Fibroblast of upper back skin (primary cell): ENCODE measurements at regions not wholly inside any gene's neighbourhood (a gene's known extent, or its start where the extent isn't known, plus 50 kb on each side); places are given as distances from the start of the nearest gene placed in this dataset.

Experiments used
- DNase-seq: peaks from one replicate; pipeline ENCODE4 v3.0.0-alpha.2; 2013

DNA sequence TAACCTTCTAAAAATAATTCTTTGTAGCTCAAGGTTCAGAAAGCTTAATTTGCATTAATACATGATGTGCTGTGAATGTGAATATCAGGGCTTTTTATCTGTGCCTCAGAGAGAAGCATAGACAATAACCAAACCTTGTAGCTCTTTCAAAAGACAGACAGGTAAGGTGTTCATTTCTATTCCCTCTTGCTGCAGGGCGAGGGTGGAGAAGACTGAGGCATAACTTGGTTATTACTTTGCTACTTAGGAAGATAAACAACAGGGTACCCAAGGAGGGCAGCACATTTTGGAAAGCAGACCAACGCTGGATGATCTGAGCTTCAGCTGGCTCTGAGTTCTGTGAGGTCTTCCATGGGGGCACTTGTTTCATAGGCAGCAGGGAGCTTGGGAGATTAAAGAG, 408.6 kb upstream of the RARB start:
- DNase-seq, result no peak

DNA sequence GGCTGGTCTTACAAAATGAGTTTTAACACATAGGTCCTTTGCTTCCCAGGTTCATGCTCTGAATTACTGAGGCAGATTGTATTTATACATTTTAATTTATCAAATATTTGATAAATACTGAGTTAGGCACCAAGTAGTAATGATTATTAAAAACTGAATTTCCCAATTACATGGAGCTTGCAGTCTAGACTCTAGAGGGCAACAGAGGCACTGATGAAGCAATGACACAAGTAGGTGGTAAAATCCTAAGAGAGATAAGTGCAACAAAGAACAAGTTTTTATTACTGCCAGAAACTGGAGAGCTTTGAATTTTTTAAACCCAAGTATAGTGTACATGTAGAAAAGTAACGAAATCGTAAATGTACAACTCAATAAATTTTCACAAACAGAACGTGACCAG, 406.2 kb upstream of the RARB start:
- DNase-seq, result peak; percentile 67

DNA sequence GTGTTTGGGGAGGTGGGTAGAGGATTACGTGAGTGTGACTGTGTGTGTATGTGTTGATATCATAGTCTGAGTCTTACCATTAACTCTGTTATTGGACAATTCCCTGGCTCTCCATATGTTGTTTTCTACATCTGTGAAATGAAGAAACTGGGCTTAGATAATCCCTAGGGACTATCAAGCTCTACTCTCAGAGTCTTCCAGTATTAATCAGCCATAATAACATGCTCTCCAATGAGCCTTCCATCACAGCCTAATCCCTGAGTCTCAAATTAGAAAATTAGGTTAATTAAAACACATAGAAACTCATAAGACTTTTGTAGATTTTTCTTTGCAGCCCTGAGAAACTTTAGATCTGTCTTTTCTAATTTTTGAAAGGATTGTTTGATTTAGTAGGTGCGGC, 404.2 kb upstream of the RARB start:
- DNase-seq, result no peak

DNA sequence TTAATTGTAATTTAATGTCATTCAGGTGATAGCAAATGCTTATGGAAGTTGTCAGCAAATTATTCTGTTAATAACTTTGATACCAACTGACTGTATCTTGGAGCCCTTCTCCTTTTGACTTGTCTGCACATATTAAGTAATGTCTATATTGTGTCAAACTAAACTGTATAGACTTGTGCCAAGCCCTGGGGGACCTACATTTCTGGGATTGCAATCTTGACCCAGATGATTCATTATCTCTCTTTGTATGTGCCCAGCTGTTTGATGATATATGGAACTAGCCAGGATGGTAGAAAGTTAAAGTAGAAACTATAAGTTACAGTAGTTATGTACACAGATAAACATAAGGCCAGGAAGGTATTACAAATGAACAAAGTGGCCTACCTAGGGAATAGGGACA, 402.8 kb upstream of the RARB start:
- peak; percentile 73 for DNase-seq

DNA sequence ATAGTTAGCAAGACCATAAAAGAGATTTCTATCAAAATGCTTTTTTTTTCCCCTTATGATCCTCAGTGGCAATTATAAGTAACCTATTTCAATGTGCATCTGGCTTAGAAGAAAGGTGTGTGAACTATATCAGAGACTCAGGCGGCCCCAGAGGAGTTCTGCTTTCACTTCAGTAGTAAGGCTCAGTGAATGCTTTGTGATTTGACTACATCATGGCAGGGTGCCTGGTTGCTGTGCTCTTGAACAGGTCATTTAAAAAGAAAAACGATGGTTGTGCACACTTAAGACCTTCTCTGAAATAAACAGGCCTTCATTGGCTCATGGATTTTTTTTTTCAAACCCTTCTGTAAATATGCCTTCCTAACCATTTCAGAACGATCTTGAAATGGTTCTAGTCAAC, 400.4 kb upstream of the RARB start:
- no peak for DNase-seq

DNA sequence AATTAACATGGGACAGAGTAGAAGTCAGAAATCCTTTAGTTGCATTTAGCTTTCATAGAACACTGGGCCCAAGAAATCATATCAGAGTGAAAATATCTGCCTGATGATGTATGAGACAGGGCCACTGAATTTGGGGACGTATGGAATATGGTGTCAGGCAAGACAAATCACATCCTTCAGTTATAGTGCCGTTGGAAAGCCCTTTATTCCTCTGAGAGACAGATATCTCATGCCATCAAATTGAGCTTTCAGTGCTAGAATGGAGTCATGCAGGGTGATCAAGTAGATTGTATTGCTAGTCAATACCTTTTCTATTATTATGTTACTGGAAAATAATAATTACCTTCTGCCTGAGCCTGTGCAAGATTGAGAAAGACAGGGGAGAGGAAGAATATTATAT, 398.2 kb upstream of the RARB start:
- no peak for DNase-seq

DNA sequence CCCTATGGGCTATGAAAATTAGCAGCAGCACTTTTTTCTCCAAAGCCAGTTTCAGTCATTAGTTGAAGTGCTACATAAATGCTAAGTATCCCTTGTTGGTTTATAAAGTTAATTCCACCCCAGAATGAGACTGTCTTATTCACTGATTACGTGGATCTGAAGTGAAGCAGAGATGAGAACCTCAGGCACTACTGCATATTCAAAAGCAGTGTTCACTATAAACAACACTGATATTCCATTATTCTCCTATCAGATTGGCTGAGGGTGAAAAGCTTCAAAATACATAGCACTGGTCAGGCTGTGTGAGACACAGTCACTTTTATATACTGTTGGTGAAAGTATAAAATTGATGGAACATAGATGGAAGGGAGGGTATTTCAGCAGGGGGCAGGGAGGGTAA, 395.7 kb upstream of the RARB start:
- DNase-seq, result no peak

DNA sequence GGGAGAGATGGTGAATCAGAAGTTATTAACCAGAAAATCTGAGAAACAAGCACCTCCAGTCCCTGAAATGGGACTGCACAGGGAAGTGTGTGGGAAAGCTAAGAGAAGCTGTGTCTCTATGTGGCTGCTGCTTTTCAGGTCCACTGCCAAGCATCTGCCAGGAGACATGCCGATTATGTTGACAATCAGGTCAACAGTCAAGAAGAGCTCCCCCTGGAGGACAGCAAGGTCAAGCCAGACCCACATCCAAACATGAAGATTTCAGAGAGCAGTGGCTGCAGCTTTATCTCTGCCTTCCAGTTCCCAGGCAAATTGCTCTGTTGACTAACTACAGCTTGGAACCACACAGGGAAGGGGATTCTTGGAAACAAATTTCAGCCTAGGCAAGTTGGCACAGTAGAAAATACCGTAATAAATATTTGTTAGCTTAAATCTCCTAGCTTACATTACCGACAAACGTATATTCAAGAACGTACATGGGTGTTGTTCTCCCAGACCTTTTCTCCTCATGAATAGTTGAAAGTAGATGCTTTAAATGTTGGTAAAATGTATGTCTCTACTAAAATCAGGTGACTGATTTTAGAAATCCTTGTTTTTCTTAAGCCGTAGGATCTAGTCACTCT, 394.5 kb upstream of the RARB start:
- peak; percentile 34 for DNase-seq

DNA sequence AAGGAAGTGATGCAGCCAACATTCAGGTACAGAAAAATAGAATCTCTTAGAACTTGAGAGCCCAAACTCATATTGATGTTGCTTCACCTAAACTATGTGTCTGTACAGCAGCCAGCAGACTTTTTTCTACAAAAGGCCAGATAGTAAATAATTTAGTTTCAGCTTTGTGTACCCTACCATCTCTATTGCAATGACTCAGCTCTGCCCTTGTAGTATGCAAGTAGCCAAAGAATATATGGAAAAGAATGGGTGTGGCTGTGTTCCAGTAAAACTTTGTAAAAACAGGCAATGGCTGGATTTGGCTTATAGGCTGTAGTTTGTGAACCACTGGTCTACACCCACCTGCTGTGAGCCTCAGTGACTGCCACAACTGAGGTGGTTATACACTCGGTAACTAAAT, 392.5 kb upstream of the RARB start:
- DNase-seq, result peak; percentile 73

DNA sequence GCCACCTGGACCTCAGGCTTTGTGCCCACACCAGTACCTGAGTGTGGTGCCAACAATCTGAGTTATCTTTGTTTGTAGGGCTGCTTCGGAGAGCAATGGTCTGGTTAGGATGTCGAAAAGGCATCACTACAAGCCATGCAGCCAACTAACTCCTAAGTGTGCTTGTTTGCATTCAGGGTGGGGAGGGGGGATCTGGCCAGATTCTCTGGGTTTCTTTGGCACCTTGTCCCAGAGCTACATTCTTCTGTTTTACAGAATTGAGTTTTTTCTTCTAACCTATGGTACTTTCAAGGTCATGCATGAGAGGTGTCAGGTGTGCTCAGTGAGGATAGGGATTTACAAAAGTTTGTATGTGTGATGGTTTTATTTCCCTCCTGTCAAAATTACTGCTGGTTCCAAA, 391.4 kb upstream of the RARB start:
- no peak for DNase-seq

DNA sequence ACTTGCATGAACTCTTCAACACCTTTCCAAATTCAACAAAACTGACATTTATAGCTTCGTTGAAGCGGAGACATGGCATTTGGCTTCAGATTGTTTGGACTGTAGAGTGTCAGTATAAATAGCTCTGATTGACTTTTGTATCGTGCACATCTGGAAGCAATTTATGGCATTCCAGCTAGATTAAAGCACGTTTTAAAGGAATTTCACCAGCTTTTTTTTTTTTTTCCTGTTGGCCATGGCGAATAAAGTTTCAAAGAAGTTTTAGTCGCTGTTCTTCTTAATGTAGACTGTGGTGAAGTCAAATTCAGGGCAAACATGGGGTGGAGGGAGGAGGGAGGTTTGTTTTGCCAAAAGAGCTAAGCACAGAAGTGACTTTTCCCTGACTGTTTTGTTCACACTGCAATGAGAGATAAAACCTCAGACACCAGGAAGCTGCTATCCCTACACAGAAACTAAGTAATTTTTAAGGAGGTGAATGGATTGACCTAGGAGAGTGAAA, 391.0 kb upstream of the RARB start:
- DNase-seq, result peak; percentile 94

DNA sequence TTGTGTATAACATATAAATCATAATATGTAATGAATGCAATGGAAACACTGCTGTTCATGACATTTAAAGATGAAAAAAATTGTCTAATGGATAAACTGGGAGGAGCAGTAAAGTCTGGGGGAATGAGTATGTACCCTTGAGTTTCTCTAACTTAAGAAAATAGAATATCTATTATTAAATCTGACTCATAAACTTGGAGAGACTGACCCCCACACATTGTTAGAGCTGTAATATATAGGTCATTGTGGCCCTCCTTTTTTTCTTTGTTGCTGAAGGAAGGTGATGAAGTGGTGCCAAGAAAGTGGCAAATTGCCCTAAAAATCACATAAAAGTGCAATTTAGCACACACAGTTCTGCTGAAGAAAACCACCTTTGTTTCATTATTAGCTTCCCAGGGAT, 389.8 kb upstream of the RARB start:
- peak; percentile 54 for DNase-seq

DNA sequence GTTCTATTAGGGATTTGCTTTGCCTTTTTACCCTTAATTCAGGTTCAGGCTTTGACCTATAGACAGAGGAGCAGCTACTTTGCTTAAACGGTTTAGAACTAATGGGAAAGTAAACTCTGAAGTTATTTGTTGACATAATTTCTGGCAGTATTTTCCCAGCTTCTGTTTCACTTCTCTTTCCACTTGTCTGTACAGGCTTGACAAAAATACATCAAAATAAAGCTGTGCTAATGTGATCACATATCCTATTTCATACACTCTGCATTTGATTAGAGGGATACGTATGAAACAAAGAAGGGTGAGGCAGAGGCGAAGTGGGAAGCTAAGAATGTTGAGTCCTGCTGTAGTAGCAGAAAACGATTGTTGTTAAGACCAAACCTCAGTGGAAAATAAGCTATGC, 389.1 kb upstream of the RARB start:
- DNase-seq, result peak; percentile 39

DNA sequence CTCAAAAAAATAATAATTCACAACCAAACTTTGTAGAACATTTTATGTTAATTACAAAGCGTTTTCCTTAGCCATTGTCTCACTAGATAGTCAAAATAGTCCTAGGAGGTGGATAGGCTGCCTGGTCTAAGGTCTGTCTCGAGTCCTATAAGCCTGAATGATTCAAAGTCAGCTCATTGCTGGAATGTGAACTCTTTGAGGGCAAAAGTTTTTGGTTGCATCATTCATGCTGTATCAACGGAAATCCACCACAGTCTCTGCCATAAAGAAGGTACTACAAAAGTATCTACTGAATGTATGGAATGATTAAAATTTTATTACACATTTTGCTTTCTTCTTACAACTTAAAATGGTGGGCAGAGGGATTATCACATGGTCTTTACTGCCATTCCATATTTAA, 387.3 kb upstream of the RARB start:
- DNase-seq, result peak; percentile 88

DNA sequence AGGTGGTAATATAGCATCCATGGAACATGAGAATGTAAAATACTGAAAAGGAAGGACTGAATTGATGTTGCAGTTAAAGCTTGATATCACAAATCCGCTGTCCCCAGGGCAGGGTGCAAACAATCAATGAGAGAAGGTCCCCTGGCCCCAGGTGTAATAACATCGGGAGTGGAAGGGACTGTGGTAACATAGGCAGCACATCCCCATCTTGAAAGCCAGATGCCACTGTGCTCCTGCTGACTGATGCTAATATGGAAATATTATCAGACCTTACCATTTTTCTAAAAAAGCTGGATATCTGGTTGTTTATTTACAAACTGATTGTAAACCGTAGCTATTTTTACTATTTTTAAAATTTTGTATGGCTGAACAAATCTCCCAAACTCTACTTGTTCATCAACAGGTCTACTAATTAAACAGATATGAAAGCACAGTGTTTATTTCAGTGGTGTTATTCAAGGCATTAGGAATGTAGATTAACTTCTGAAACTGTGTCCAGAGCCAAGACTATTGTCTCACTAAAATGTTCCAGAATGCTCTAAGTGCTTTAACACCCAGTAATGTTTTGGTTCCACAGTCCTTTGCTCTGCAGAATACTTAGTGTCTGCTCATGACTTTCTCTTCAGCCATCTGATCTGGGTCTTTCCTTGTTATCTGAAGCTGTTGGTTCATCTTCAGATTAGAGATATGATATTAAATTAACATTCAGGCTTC, 386.0 kb upstream of the RARB start:
- DNase-seq, result no peak

DNA sequence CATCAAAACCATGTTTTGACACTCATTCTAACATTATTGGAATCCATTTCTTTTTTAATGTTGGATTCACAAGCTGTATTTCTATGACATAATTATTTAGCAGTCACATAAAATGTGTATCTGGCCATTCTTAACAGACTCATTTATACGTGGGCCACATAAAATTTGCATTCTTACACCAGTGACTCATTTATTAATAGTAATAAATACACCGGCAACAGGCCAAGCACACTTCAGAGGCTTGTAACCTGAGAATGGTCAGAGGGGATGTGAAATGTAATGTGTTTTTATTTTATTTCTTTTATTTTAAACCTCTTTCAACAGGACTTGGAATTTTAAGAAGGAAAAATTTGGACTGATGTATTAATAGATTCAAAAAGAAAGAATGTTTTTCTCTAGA, 384.9 kb upstream of the RARB start:
- peak; percentile 46 for DNase-seq

DNA sequence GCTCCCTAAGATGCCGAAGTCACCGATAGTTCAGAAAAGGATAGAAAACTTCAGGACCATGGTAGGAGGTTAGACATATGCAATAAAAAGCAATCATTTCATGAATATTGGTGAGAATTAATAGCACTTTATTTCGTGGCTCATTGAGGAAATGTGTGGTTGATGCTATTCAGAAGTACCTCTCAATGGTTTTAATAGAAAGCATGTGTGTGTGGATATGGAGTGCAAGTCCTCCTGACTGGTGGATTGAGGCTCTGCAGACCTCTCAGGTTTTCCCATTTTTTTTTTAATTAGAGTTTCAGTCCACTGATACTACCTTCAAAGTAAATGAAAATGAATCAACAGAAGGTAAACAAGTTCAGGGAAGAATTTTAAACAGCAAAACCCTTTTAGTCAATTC, 384.3 kb upstream of the RARB start:
- DNase-seq, result peak; percentile 45

DNA sequence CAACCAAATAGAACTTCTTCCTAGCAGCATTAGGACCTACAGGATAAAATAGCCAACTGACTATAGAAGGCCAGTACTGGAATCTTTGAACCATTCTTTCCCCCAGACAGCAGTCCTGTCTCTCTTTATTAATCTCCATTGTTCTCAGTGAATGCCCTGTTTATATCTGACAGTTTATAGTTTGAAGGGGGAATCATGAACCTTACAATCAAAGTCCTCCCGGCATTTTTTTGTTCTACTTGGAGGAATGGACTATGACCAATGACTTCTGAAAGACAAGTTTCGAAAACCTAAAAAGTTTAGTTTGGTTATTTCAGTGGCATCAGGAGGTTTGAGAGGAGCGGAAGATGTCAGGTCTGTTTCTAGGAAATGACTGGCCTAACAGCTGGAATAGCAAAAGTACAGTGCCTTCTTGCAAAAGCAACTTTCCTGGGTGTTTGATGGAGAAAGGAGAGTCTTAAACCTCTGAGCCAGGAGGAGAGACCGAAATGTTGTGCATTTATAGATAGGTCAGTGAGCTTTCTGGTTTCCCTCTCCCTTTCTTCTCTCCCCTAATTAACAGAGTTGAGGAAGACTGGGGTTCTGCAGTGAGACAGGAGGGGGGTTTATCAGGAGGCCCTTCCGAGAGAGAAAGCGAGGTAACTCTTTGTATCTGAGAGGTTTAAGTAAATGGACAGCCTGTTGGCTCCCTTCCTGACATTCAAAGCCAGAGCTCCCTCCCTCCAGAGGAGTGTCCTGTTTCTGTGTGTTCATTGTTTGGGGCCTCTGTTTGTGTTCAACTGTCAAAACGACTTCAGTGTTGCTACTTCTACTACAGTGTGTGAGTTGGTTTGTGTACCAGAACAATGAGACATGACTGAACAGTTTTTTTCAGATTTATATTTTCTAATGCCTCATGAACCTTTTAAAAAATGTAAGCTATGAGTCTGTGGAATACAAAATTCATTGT, 383.0 kb upstream of the RARB start:
- peak; percentile 24 for DNase-seq

DNA sequence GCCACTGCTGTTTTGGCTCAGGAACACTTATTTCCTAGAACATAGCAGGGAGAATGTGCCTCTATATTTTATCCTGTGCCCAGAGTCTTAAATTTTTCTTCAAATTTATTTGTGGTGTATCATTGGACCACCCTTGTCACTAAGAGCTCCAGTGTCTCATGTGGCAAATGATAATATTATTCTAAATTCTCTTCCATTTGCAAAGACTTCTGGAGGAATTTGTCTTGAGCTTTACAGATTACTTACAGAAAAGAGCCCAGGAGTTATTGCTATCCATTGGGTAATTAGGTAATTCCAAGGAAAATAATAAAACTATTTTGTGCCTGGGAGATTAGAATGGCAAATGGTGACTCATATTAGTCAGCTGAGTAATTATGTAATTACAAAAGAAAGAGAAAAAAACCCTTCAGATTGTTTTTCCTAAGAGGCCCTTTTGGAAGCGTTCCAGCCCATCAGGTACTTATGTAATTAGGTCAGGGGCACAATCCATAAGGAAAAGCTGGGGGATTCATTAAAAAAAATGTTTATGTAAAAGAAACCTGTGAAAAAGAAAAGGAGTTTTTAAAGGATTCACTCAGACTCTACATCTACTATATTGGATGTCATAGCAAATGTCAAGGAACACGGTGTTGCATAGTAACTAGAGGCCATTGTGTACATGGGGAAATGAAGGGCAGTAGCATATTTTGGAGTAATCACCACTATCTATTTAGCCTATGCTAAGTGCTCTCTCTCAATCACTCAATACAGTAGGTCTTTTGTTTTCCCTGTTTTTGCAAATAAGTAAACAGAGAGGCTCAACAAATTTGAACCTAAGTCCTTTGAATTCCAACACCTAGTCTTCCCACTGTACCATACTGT, 380.9 kb upstream of the RARB start:
- no peak for DNase-seq

DNA sequence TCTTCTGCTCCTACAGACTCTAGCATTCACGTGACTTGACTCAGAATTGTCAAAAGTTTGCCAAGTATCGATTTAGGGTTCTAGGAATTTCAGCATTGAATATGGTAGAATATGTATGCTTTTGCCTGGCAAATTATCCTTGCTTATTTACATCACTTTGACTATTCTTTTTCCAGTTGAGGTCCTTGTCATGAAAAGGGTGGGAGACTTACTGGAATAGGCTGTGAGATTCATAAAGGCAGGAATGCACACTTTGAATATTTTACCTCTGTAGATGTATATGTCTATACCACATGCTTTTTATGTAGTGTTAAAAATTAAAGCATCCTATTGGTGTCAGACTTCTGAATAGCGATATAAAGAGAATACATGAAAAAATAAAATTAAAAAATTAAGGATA, 378.8 kb upstream of the RARB start:
- no peak for DNase-seq

DNA sequence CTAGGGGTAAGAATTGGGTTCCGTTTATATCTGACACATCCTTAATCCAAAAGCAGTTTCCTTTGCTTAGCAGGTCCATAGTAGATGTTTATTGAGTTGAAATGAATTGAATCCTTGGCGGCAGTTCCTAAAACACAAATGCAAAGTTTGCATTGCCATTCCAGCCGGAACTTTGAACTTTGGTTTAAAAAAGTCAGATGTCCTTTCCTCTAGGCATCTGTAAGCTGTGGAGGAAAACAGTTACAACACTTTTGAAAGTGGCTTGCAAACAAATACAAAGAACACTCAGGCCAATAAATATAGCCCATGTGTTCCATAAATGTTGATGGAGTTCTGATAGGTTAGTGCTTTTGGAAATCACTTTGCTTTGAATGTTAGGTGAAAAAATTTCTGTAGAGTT, 374.7 kb upstream of the RARB start:
- no peak for DNase-seq

DNA sequence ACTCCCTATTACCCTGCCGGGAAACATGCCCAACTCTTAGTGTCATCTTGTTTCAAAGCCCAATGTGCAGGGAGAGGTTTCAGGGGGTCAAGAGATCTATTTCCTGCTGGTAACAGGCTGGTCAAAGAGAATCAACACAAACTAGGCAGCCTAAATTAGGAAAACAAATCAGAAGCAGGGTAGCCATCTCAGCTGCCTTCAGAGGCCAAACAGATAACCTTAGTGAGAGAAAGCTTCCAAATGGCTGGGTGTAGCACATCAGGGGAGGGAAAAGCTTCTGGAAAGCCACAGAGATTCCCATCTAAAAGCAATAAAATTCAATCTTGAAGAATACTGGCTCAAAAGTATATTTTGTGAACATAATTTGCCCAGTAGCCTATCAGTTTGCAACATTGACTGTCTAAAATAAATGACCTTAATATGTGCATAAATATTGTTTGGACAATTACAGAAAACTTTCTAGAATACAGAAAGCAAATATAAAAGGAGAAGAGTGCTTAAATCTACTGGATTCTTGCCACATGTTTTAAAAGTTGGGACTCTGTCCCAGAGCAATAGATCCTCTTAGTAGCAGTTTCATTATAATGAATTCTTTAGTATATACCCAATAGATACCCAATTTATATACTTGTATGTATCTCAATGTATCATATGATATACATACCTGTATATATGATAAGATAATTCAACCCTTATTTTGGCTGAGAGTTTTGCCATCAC, 371.9 kb upstream of the RARB start:
- no peak for DNase-seq
